Vagina (tissue), 2 donors: ENCODE measurements at regions not wholly inside any gene's neighbourhood (a gene's known extent, or its start where the extent isn't known, plus 50 kb on each side); places are given as distances from the start of the nearest gene placed in this dataset.

Experiments
- CTCF ChIP-seq, 3 experiments: fragments of 450-650 bp in 2 of 3; fragments of 200-600 bp in 1 of 3; sonication (generic) in 1 of 3; IDR thresholded peaks; one replicate each; pipeline ENCODE4 v1.5.1; 2017 to 2019; ENCODE audit warnings: antibody characterized with exemption in 3 of 3, mild to moderate bottlenecking in 2 of 3, moderate library complexity in 2 of 3
- POLR2AphosphoS5 ChIP-seq, 2 donors: sonication (generic); formaldehyde crosslinking; IDR thresholded peaks; one replicate each; pipeline ENCODE4 v1.9.0; 2017; ENCODE audit warnings: antibody characterized with exemption in 2 of 2, mild to moderate bottlenecking in 2 of 2, low read depth in 1 of 2; ENCODE audit not compliant: insufficient read depth in 1 of 2

- no peak for TF ChIP-seq POLR2AphosphoS5 (IDR thresholded peaks at IDR 0.05; ENCODE audit: insufficient read depth in 1 of 2, low read depth in 1 of 2)
- TF ChIP-seq CTCF (IDR thresholded peaks at IDR 0.05), result no peak
Observed at GRCh38 chr10:78437998-78438906, 404.6 kb downstream of the RPS24 start.
